HG03139 (cell line): ENCODE measurements at regions not wholly inside any gene's neighbourhood (a gene's known extent, or its start where the extent isn't known, plus 50 kb on each side); places are given as distances from the start of the nearest gene placed in this dataset.

Experiments used
- ATAC-seq: cut with Tn5 transposase; IDR thresholded peaks from one replicate; pipeline ENCODE4 v1.9.1; 2021; ENCODE audit not compliant: unreplicated experiment

GRCh38 chr3:170784406-170784805, 85.6 kb downstream of the RPL22L1 start:
- ATAC-seq = no peak

- ATAC-seq = no peak
These were observed 89.0 kb downstream of the RPL22L1 start for GRCh38 chr3:170780955-170781354.

DNA sequence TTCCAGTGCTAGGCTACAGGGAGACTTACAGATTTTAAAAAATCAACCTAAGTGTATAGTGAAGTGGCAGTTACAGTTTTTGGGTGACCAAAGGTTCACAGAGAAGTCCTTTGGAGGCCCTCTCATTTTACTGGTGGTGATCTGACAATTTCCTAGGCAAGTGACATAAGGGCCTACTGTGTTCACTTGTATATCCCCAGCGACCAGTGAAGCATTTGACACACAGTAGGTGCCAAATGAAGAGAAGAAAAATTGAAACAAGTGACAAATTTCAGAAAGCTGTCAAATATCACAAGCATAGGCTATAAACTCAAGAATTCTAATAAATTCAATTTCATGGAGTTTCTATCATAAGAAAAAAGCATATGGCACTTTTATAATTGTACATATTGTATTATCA, 89.5 kb downstream of the RPL22L1 start:
- ATAC-seq = no peak

DNA sequence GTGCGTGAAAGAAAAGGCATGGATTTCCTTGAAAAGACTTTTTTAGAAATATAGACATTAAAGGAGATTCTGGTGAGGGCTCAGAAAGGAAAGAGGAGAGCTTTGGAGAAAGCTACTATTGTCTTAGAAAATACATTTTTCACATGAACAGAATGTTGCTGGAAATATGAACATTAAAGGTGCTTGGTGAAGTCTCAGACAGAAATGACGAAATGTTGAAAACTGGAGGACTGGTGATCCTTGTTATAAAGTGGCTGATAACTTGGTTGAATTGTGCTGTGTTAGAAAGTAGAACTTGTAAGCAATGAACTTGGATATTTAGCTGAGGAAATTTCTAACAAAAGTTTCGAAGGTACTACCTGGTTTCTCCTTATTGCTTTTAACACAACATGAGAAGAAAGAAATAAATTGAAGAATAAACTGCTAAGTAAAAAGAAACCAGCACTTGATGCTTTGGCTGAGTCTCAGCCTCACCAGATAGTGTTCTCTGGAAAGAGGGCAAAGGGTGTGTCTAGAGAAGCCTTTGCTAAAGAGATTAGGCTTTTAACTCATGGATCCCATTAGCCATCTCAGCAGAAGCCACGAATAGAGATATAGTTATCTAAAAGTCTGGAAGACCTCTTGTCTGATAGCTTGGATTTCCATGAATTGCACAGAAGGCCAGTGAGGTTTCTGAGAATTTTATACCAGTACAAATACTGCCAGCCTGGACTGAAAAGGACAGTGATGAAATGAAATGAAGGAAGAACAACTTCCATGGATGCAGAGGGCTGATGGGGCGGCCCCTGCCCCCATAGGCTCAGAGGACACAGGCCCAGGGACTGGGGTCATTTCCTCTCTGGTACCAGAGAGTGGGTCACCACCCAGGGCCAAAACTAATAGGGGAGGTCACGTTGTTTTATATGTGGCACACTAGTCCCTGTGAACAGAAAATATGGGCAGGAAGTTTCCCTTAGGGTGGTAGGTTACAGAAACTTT, 91.5 kb downstream of the RPL22L1 start:
- no peak for ATAC-seq

DNA sequence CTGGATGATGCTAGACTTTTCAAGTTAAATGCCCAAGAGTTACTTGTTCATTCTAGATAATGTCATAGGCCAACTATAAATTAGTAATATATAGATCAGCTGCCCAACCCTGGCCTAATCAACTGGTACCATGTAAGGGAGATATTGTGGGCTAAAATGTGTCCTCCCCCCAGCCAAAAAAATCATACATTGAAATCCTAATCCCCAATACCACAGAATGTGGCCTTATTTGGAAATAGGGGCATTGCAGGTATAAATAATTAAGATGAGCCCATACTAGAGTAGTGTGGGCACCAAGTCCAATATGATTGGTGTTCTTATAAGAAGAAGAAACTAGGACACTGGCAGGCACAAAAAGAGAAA, 92.5 kb downstream of the RPL22L1 start:
- no peak for ATAC-seq

- ATAC-seq = no peak
These were observed 93.0 kb downstream of the RPL22L1 start for GRCh38 chr3:170776887-170777563.

DNA sequence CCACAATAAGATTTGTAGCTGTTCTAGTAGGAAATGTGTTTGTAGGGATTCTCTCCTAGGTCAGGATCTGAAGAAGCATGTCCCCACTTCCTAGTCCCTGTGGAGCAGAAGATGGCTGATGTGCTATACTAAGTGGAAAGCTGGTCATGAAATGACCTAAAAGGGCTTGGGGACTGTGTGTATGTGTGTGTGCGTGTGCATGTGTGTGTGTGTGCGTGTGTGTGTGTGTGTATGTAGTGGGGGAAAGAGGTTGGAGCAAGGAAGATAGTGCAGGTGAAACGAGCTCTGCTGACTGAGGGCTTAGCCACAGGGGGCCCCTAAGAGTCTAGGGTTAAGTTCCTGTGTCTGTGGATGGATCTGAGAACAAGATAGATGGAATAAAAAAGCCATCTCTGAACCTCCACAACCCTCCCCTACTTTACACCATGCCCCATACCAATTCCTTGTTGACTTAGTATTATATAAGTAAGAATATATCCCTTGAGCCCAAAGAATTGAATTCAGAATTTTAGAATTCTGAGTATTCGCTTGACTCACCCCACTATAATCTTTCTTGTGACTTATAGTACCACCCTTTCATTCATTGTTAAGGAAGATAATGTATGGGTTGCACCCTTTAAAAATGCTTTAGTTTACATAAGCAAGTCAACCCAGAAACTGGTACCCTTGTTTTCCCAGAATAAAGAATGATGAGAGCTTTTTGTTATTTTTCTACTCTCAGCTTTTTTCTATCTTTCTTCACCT, 96.1 kb downstream of the RPL22L1 start:
- no peak for ATAC-seq

DNA sequence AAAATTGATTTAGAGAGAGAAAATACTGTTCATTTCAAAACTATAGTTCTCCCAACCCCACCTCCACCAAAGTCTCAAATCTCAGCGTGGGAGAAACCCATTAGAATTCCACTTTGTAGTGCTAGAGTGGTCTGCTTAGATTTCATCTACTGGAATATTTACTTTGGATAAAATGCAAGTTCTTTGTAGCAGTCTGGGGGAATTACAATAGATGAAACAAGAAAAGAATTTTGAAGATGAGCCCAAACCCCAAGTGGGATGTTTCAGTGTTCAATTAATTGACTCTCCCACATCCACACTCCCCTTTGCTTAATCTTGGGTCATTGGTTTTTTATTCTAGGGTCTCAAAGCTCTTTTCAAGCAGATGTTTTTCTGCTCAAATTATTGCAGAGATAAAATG, 97.8 kb downstream of the RPL22L1 start:
- no peak for ATAC-seq

GRCh38 chr3:170768334-170768801, 101.6 kb downstream of the RPL22L1 start:
- ATAC-seq = no peak

DNA sequence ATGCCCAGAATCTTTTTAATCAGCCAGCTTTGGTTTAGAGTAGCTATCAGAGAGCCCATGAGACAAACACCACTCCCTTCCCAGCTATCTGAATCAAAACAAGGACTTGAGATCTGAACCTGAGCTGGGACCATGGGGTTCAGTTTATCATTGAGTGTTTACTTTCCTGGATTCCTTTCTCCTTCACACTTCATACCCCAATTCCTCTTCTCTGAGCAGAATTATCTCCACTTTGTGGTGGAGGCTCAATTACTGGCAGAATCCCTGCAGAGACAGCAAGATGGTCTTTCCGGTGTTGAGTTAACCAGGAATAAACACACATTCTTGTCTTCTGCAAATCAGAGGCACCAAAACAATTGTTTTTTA, 102.4 kb downstream of the RPL22L1 start:
- no peak for ATAC-seq

DNA sequence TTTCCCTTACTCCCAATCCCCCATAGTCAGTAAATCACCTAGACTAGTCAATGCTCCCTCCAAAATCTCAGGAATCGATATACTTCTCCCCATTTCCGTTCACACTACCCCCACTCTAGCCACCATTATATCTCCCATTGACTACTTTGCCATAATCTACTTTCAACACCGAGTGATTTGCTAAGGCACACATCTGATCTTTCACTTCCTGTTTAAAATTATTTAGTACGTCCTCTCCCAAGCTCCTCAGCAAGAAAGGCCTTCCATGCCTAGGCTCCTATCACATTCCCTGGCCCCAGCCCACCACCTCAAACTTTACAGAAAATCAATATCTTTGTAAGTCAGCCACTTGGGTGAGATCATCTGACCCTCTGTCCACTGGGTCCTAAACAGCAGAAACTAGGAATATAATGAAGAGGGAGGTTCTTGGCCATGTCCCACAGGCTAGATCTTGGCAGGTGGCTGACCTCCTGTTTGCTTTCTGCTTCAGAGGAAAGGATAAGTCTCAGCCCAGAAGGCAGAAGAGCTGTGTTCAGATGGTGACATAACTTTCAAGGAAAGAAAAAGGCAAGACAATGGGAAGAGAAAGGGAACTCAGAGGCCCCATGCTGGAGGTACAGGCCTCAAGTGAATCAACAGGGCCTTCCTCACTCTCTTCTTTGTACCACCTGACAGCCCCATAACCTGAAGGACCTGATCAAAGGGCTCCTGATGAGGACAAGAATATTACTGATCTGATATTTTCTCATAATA, 103.0 kb downstream of the RPL22L1 start:
- no peak for ATAC-seq

GRCh38 chr3:170766253-170766652, 103.7 kb downstream of the RPL22L1 start:
- ATAC-seq = no peak

GRCh38 chr3:170765419-170766078, 104.4 kb downstream of the RPL22L1 start:
- ATAC-seq = no peak

- ATAC-seq = no peak
These were observed 106.0 kb downstream of the RPL22L1 start for GRCh38 chr3:170764017-170764416.

DNA sequence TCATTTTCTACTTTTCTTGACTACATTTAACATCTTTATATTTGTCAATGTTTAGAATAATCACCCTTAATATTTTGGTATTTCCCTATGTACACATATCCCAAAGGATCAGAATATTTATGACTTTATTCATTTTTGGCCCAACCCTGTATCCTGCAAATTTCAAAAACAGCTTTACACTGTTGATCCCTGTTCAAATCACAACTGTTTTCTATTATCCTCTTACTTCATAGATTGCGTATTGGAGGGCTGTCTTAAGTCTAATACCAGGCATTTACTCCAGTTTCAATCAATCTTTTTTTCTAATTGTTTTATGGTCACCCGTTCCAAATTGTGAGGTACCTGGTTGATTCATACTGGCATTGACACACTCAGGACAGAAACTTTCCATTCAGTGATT, 107.9 kb downstream of the RPL22L1 start:
- no peak for ATAC-seq

DNA sequence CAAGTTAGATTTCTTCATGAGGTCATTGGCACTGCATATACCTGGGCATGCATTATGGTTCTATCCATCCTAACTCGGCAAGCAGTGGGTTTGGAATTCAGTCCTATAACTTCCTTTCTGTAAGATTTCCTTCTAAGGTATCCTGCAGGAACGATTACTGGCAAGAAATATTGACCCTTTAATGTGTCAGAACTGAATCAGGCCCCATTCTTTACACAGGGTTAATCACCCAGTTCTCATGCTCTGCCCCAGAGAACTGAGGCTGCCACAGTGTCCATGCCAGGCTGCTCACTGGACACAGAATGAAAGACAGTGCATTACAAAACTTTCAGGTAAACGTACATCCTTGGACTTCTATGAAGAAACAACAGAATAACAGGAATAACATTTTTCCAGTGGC, 108.9 kb downstream of the RPL22L1 start:
- ATAC-seq = no peak

GRCh38 chr3:170760174-170760526, 109.8 kb downstream of the RPL22L1 start:
- ATAC-seq = no peak

GRCh38 chr3:170759511-170760173, 110.4 kb downstream of the RPL22L1 start:
- ATAC-seq = no peak

DNA sequence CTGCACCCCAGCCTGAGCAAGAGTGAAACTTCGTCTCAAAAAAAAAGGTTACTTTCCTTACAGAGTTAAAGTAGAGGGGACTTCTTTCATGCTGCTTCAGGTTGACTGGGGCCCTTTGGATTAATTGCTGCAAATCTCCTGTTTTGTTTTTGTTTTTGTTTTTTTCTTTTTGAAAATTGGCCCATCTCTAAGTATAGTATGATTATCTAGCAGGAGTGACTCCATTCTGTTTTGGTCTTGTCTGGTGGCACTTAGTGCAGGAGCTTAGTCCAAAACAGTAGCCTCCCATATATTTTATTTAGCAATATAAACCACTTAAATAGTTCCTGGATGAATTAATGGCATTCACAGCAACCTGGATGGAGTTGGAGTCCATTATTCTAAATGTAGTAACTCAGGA, 113.0 kb downstream of the RPL22L1 start:
- ATAC-seq = no peak

DNA sequence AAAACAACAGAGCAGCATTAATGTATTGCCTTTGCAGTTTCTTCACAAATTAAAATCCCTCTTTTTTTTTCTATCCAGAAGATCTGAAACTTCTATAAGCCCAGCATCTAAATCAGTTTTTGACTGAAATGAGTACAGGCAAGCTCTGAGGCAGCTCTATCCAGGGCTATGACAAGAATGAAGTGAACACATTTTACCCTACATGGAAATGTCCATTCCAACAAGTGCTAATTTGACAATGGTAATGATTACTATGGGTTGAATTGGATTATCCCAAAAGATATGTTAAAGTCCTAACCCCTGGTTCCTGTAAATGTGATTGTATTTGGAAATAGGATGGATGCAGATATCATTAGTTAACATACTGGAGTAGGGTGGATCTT, 115.7 kb downstream of the RPL22L1 start:
- ATAC-seq = no peak
